HG03175 (cell line): ENCODE measurements at regions not wholly inside any gene's neighbourhood (a gene's known extent, or its start where the extent isn't known, plus 50 kb on each side); places are given as distances from the start of the nearest gene placed in this dataset.

Experiments used
- ATAC-seq: cut with Tn5 transposase; IDR thresholded peaks from one replicate; pipeline ENCODE4 v1.9.1; 2021; ENCODE audit warnings: mild to moderate bottlenecking, moderate library complexity; ENCODE audit not compliant: unreplicated experiment

- ATAC-seq: no peak
Measured at GRCh38 chr22:47780281-47780875, 1017.9 kb downstream of the TBC1D22A start.

GRCh38 chr22:47779474-47779873, 1017.0 kb downstream of the TBC1D22A start:
- no peak for ATAC-seq

- ATAC-seq: no peak
Measured at GRCh38 chr22:47778160-47778658, 1015.8 kb downstream of the TBC1D22A start.

GRCh38 chr22:47777426-47777825, 1015.0 kb downstream of the TBC1D22A start:
- ATAC-seq: no peak

- no peak for ATAC-seq
Measured at GRCh38 chr22:47776329-47776728, 1013.9 kb downstream of the TBC1D22A start.

GRCh38 chr22:47775686-47776085, 1013.2 kb downstream of the TBC1D22A start:
- no peak for ATAC-seq

- ATAC-seq: no peak
Measured at GRCh38 chr22:47775191-47775590, 1012.7 kb downstream of the TBC1D22A start.

- ATAC-seq: no peak
Measured at GRCh38 chr22:47773635-47774034, 1011.2 kb downstream of the TBC1D22A start.

GRCh38 chr22:47772864-47773263, 1010.4 kb downstream of the TBC1D22A start:
- no peak for ATAC-seq

- ATAC-seq: no peak
Measured at GRCh38 chr22:47769652-47770051, 1007.2 kb downstream of the TBC1D22A start.

GRCh38 chr22:47768027-47768426, 1005.6 kb downstream of the TBC1D22A start:
- ATAC-seq: no peak

- ATAC-seq: no peak
Measured at GRCh38 chr22:47767403-47767802, 1005.0 kb downstream of the TBC1D22A start.

GRCh38 chr22:47765757-47766156, 1003.3 kb downstream of the TBC1D22A start:
- no peak for ATAC-seq

- ATAC-seq: no peak
Measured at GRCh38 chr22:47762141-47762540, 999.7 kb downstream of the TBC1D22A start.

GRCh38 chr22:47759909-47760308, 997.5 kb downstream of the TBC1D22A start:
- ATAC-seq: no peak

GRCh38 chr22:47757741-47758140, 995.3 kb downstream of the TBC1D22A start:
- no peak for ATAC-seq

GRCh38 chr22:47750086-47750485, 987.6 kb downstream of the TBC1D22A start:
- no peak for ATAC-seq

GRCh38 chr22:47748957-47749356, 986.5 kb downstream of the TBC1D22A start:
- ATAC-seq: no peak

- ATAC-seq: no peak
Measured at GRCh38 chr22:47748271-47748670, 985.8 kb downstream of the TBC1D22A start.

GRCh38 chr22:47740109-47740805, 977.8 kb downstream of the TBC1D22A start:
- ATAC-seq: no peak

GRCh38 chr22:47739291-47740015, 977.0 kb downstream of the TBC1D22A start:
- no peak for ATAC-seq

- ATAC-seq: no peak
Measured at GRCh38 chr22:47738472-47739013, 976.1 kb downstream of the TBC1D22A start.
